HPDE6-E6E7 (cell line): ENCODE measurements at regions not wholly inside any gene's neighbourhood (a gene's known extent, or its start where the extent isn't known, plus 50 kb on each side); places are given as distances from the start of the nearest gene placed in this dataset.
"Not testable (repeated sequence)": the region's sequence is repeated elsewhere in the genome, so short reads cannot be mapped to it uniquely, and the experiment has no call there.

Experiments used
- DNase-seq: peaks from one replicate; pipeline ENCODE4 v3.0.0; 2011; ENCODE audit warnings: missing footprints; ENCODE audit errors: extremely low spot score

- DNase-seq: not testable (repeated sequence)
Measured at GRCh38 chr6:60789601-60790000, 1496.4 kb downstream of the KHDRBS2 start.

GRCh38 chr6:60782698-60783464 lies 1503.1 kb downstream of the KHDRBS2 start:
- DNase-seq: not testable (repeated sequence)

- DNase-seq: not testable (repeated sequence)
Measured at GRCh38 chr6:60779591-60779990, 1506.4 kb downstream of the KHDRBS2 start.

GRCh38 chr6:60767791-60768499 lies 1518.1 kb downstream of the KHDRBS2 start:
- not testable (repeated sequence) for DNase-seq

- DNase-seq: not testable (repeated sequence)
Measured at GRCh38 chr6:60765331-60765730, 1520.7 kb downstream of the KHDRBS2 start.

- not testable (repeated sequence) for DNase-seq
Measured at GRCh38 chr6:60763464-60764080, 1522.5 kb downstream of the KHDRBS2 start.

- not testable (repeated sequence) for DNase-seq
Measured at GRCh38 chr6:60760928-60761327, 1525.1 kb downstream of the KHDRBS2 start.

- DNase-seq: not testable (repeated sequence)
Measured at GRCh38 chr6:60759149-60759825, 1526.7 kb downstream of the KHDRBS2 start.

GRCh38 chr6:60758725-60759124 lies 1527.3 kb downstream of the KHDRBS2 start:
- DNase-seq: not testable (repeated sequence)

GRCh38 chr6:60754879-60755278 lies 1531.1 kb downstream of the KHDRBS2 start:
- DNase-seq: no peak

- not testable (repeated sequence) for DNase-seq
Measured at GRCh38 chr6:60750353-60751081, 1535.5 kb downstream of the KHDRBS2 start.

- not testable (repeated sequence) for DNase-seq
Measured at GRCh38 chr6:60747765-60748556, 1538.1 kb downstream of the KHDRBS2 start.

- DNase-seq: not testable (repeated sequence)
Measured at GRCh38 chr6:60737764-60738425, 1548.1 kb downstream of the KHDRBS2 start.

- DNase-seq: not testable (repeated sequence)
Measured at GRCh38 chr6:60737315-60737714, 1548.7 kb downstream of the KHDRBS2 start.

- not testable (repeated sequence) for DNase-seq
Measured at GRCh38 chr6:60723935-60724334, 1562.1 kb downstream of the KHDRBS2 start.

- no peak for DNase-seq
Measured at GRCh38 chr6:60695232-60695631, 1590.8 kb downstream of the KHDRBS2 start.

GRCh38 chr6:60687085-60687484 lies 1598.9 kb downstream of the KHDRBS2 start:
- DNase-seq: no peak

- no peak for DNase-seq
Measured at GRCh38 chr6:60681806-60682205, 1604.2 kb downstream of the KHDRBS2 start.

- no peak for DNase-seq
Measured at GRCh38 chr6:60679175-60679574, 1606.8 kb downstream of the KHDRBS2 start.

- DNase-seq: no peak
Measured at GRCh38 chr6:60671369-60671768, 1614.7 kb downstream of the KHDRBS2 start.
